ENCODE measurements at regions not wholly inside any gene's neighbourhood (a gene's known extent, or its start where the extent isn't known, plus 50 kb on each side); places are given as distances from the start of the nearest gene placed in this dataset.

DNA sequence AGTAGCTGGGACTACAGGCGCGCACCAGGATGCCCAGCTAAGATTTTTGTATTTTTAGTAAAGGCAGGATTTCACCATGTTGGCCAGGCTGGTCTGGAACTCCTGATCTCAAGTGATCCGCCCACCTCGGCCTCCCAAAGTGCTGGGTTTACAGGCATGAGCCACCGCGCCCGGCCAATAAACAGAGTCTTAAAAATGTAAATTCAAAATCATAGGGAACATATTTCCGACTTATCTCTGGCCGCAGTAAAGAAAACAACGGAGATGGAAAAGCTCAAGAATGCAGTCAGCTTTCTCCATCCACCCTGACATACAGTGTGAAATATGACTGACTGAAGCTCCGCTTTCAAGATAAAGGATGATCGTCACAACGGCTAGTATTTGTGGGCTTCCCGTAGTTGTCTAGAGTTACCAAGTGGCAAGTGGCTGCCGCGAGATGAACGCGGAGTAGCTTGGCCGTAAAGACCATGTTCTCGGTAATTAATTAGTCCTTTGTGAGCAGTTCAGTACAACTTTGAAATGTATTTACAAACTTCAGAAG is 495.1 kb upstream of the FAT1 start:
- no peak overlapping the region for H3K27ac ChIP-seq (ENCODE audit: low read length in 2 of 2)
- H3K9me3 Mint-ChIP-seq (ENCODE audit: insufficient read depth): no peaks in the 10 kb centered on the region
- H3K36me3 ChIP-seq (replicated peaks in 1 of 2; ENCODE audit: control extremely low read depth in 1 of 2, control insufficient read depth in 1 of 2, extremely low read depth in 1 of 2, insufficient read depth in 2 of 2, low read length in 1 of 2): no peaks in the 10 kb centered on the region
- H3K4me1 ChIP-seq (ENCODE audit: control insufficient read depth in 2 of 2, insufficient read depth in 2 of 2, low read length in 2 of 2): no peaks in the 10 kb centered on the region
- CTCF ChIA-PET: no interaction called here
- H4K20me1 ChIP-seq (ENCODE audit: control insufficient read depth, insufficient read depth, low read length, poor library complexity, severe bottlenecking): no peaks in the 10 kb centered on the region
- intact Hi-C loops (cut with micrococcal nuclease): no loop called here
- H3K4me2 ChIP-seq (replicated peaks; ENCODE audit: low read depth, low read length, poor library complexity, severe bottlenecking): no peak overlapping the region
- H3K4me3 Mint-ChIP-seq: no peak overlapping the region
- H3K4me1 Mint-ChIP-seq: no peaks in the 10 kb centered on the region
- H2AFZ ChIP-seq (ENCODE audit: insufficient read depth, low read depth, low read length, poor library complexity, severe bottlenecking): no peak overlapping the region
- POLR2A ChIA-PET: no interaction called here
- WGBS (ENCODE audit: insufficient coverage): 99% methylated on average over 15 of the region's 20 CpGs
- H3K27ac Mint-ChIP-seq: no peak overlapping the region
- H3K9me3 ChIP-seq (ENCODE audit: control extremely low read depth in 1 of 3, control insufficient read depth in 2 of 3, insufficient read depth in 1 of 3, low read length in 2 of 3): peaks cover 0 to 11% (median 0%) of the 10 kb centered on the region in 3 donors
- no peaks in the 10 kb centered on the region for H3K79me2 ChIP-seq (ENCODE audit: control insufficient read depth, insufficient read depth, low read length)
- no peak for DNase-seq
- H3K27me3 ChIP-seq (replicated peaks in 1 of 4; ENCODE audit: control extremely low read depth in 1 of 4, control insufficient read depth in 3 of 4, insufficient read depth in 4 of 4, low read length in 3 of 4): no peaks in the 10 kb centered on the region
- H3K4me3 ChIP-seq (ENCODE audit: control extremely low read depth in 1 of 5, extremely low read depth in 1 of 5, insufficient read depth in 1 of 5, low read depth in 2 of 5, low read length in 4 of 5): no peak overlapping the region
- no peak overlapping the region for H3K9ac ChIP-seq (ENCODE audit: low read length)
- ATAC-seq (ENCODE audit: low read depth): no peak
- no peaks in the 10 kb centered on the region for H3K27me3 Mint-ChIP-seq
- TF ChIP-seq, protein P1, sequence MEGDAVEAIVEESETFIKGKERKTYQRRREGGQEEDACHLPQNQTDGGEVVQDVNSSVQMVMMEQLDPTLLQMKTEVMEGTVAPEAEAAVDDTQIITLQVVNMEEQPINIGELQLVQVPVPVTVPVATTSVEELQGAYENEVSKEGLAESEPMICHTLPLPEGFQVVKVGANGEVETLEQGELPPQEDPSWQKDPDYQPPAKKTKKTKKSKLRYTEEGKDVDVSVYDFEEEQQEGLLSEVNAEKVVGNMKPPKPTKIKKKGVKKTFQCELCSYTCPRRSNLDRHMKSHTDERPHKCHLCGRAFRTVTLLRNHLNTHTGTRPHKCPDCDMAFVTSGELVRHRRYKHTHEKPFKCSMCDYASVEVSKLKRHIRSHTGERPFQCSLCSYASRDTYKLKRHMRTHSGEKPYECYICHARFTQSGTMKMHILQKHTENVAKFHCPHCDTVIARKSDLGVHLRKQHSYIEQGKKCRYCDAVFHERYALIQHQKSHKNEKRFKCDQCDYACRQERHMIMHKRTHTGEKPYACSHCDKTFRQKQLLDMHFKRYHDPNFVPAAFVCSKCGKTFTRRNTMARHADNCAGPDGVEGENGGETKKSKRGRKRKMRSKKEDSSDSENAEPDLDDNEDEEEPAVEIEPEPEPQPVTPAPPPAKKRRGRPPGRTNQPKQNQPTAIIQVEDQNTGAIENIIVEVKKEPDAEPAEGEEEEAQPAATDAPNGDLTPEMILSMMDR (IDR thresholded peaks at IDR 0.05): no peak
- TF ChIP-seq EZH2 (IDR thresholded peaks at IDR 0.05; ENCODE audit: borderline replicate concordance, insufficient read depth, low read depth, low read length, poor library complexity, severe bottlenecking): no peak

DNA sequence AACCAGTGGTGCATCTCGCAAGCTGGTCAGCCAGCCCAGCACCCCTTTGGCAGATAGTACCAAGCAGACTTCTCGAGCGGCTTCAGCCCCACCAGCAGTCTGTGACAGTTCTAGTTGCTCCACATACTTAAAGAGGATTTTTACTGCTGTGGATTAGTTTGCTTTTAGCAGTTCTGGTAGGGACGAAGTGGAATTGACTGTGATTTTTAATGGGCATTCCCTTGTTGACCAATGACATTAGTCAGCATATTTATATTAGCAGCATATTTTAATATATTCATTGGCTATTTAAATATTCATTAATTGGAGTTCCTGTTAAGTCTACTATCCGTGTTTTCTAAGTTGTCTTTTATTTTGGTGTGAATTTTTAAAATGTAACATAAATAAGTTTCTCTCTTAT is 500.9 kb upstream of the FAT1 start:
- WGBS (ENCODE audit: insufficient coverage): 80% methylated on average over 2 of the region's 5 CpGs
- no peak for TF ChIP-seq EZH2 (IDR thresholded peaks at IDR 0.05; ENCODE audit: borderline replicate concordance, insufficient read depth, low read depth, low read length, poor library complexity, severe bottlenecking)
- TF ChIP-seq, protein P1 (IDR thresholded peaks at IDR 0.05): no peak
- no peak overlapping the region for H3K27ac Mint-ChIP-seq
- CTCF ChIA-PET: no interaction called here
- no peaks in the 10 kb centered on the region for H3K4me1 ChIP-seq (ENCODE audit: control insufficient read depth in 2 of 2, insufficient read depth in 2 of 2, low read length in 2 of 2)
- no peak overlapping the region for H2AFZ ChIP-seq (ENCODE audit: insufficient read depth, low read depth, low read length, poor library complexity, severe bottlenecking)
- DNase-seq (no peak), ATAC-seq (ENCODE audit: low read depth) (no peak)
- H3K27me3 Mint-ChIP-seq: no peaks in the 10 kb centered on the region
- POLR2A ChIA-PET: no interaction called here
- H3K4me2 ChIP-seq (replicated peaks; ENCODE audit: low read depth, low read length, poor library complexity, severe bottlenecking): no peak overlapping the region
- H3K4me3 ChIP-seq (ENCODE audit: control extremely low read depth in 1 of 5, extremely low read depth in 1 of 5, insufficient read depth in 1 of 5, low read depth in 2 of 5, low read length in 4 of 5): no peak overlapping the region
- H3K36me3 ChIP-seq (replicated peaks in 1 of 2; ENCODE audit: control extremely low read depth in 1 of 2, control insufficient read depth in 1 of 2, extremely low read depth in 1 of 2, insufficient read depth in 2 of 2, low read length in 1 of 2): no peaks in the 10 kb centered on the region
- no peak overlapping the region for H3K27ac ChIP-seq (ENCODE audit: low read length in 2 of 2)
- H3K27me3 ChIP-seq (replicated peaks in 1 of 4; ENCODE audit: control extremely low read depth in 1 of 4, control insufficient read depth in 3 of 4, insufficient read depth in 4 of 4, low read length in 3 of 4): no peaks in the 10 kb centered on the region
- peaks cover 3% of the 10 kb centered on the region for H3K9me3 Mint-ChIP-seq (ENCODE audit: insufficient read depth)
- no peaks in the 10 kb centered on the region for H3K4me1 Mint-ChIP-seq
- no peak overlapping the region for H3K4me3 Mint-ChIP-seq
- intact Hi-C loops (cut with micrococcal nuclease): no loop called here
- H4K20me1 ChIP-seq (ENCODE audit: control insufficient read depth, insufficient read depth, low read length, poor library complexity, severe bottlenecking): no peaks in the 10 kb centered on the region
- H3K9ac ChIP-seq (ENCODE audit: low read length): no peak overlapping the region
- H3K79me2 ChIP-seq (ENCODE audit: control insufficient read depth, insufficient read depth, low read length): no peaks in the 10 kb centered on the region
- H3K9me3 ChIP-seq (ENCODE audit: control extremely low read depth in 1 of 3, control insufficient read depth in 2 of 3, insufficient read depth in 1 of 3, low read length in 2 of 3): no peaks in the 10 kb centered on the region

Measured in B cell (primary cell).